ENCODE measurements at regions not wholly inside any gene's neighbourhood (a gene's known extent, or its start where the extent isn't known, plus 50 kb on each side); places are given as distances from the start of the nearest gene placed in this dataset.

DNA sequence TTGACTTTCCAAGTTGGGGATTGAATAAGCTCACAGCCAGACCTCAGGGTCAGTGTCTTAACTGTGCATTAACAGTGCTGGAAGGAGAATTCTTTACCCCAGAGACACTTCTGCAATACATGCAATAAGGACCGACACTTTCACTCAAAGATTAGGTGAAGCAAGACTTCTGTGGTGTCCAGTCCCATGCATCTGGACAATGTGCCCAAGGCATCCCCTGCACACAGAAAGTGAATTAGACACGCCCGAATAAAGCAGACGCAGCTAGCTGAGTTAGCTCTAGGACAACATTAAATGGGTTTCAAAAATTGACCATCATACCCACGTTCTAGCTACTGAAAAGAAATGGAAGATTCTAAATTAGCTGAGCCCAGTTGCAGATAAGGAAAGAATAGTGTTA lies 223.9 kb upstream of the NR2F2 start:
- intact Hi-C loops (cut with micrococcal nuclease; ENCODE audit: unreplicated experiment) = no loop called here
- DNase-seq (ENCODE audit: low spot score) (no peak), FAIRE-seq (no peak), ATAC-seq (no peak)
- CTCF ChIA-PET (ENCODE audit: low intra/inter-chr PET ratio, low total read pairs) = no interaction called here
- Histone ChIP-seq H3K79me2 (ENCODE audit: insufficient read depth, low read length) (no peaks in the 10 kb centered on the region), H3K4me1 (ENCODE audit: insufficient read depth, low read length) (no peaks in the 10 kb centered on the region), H4K20me1 (ENCODE audit: insufficient read depth, low read length) (no peaks in the 10 kb centered on the region), H3K4me2 (ENCODE audit: low read depth, low read length) (no peak overlapping the region), H3K9me3 (ENCODE audit: low read length) (no peaks in the 10 kb centered on the region), H3K4me3 (replicated peaks in 1 of 3; ENCODE audit: insufficient read depth in 1 of 3, low read depth in 2 of 3, low read length in 3 of 3) (no peak overlapping the region), H3K27me3 (ENCODE audit: control insufficient read depth in 1 of 2, insufficient read depth in 2 of 2, low read length in 2 of 2) (0 out of 5 replicates have a peak, but pooled peaks cover 0 to 4% of the 10 kb centered on the region in 2 experiments), H3K36me3 (replicated peaks in 1 of 2; ENCODE audit: control insufficient read depth in 1 of 2, insufficient read depth in 2 of 2, low read length in 2 of 2) (no peaks in the 10 kb centered on the region), H2AFZ (ENCODE audit: low read length) (no peak overlapping the region), H3K9ac (ENCODE audit: insufficient read depth, low read depth, low read length) (no peak overlapping the region), H3K27ac (ENCODE audit: extremely low read length, insufficient read depth, low read length) (no peak overlapping the region)
- TF ChIP-seq ETV5 (CRISPR knock-in tag; IDR thresholded peaks at IDR 0.05; ENCODE audit: borderline replicate concordance) (no peak), ERF (CRISPR knock-in tag; IDR thresholded peaks at IDR 0.05) (no peak), ZNF3 (CRISPR knock-in tag; IDR thresholded peaks at IDR 0.05) (no peak), SUZ12 (IDR thresholded peaks at IDR 0.05; ENCODE audit: low read depth, low read length) (no peak)
- 35% methylated on average over 5 of the region's 5 CpGs for WGBS (ENCODE audit: low lambda C conversion rate)
- POLR2A ChIA-PET = no interaction called here
- in situ Hi-C loops (cut with HindIII; ENCODE audit: extremely low pct_ligation_motif_present, low pct_unique_long_range_greater_than_20kb) = no loop called here
- no TSS peak for BruUV-seq (replicated peaks)

DNA sequence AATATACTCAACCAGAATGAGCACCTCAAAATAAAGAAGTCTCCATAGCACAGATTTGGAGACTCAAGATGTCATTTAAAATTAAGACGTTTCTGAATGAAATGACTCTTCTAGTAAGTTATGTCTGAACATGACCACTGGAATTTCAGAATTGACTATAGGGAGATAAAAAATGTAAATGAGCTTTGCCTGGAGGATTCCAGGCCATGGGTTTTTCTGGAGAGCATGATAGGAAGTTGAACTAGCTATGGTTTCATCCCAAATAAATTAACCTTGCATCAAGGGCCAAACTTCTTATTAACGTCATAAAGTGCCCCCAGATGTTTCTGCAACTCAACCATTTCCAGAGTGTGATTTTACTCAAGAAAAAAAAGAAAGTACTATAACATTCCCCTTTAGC lies 222.6 kb upstream of the NR2F2 start:
- in situ Hi-C loops (cut with HindIII; ENCODE audit: extremely low pct_ligation_motif_present, low pct_unique_long_range_greater_than_20kb) (no loop called here), intact Hi-C loops (cut with micrococcal nuclease; ENCODE audit: unreplicated experiment) (no loop called here)
- no TSS peak for BruUV-seq (replicated peaks)
- ChIA-PET CTCF (ENCODE audit: low intra/inter-chr PET ratio, low total read pairs) (no interaction called here), POLR2A (no interaction called here)
- Histone ChIP-seq H3K79me2 (ENCODE audit: insufficient read depth, low read length) (no peaks in the 10 kb centered on the region), H2AFZ (ENCODE audit: low read length) (no peak overlapping the region), H3K36me3 (replicated peaks in 1 of 2; ENCODE audit: control insufficient read depth in 1 of 2, insufficient read depth in 2 of 2, low read length in 2 of 2) (no peaks in the 10 kb centered on the region), H3K9ac (ENCODE audit: insufficient read depth, low read depth, low read length) (no peak overlapping the region), H3K9me3 (ENCODE audit: low read length) (no peaks in the 10 kb centered on the region), H3K27ac (ENCODE audit: extremely low read length, insufficient read depth, low read length) (no peak overlapping the region), H3K4me1 (ENCODE audit: insufficient read depth, low read length) (no peaks in the 10 kb centered on the region), H3K4me2 (ENCODE audit: low read depth, low read length) (no peak overlapping the region), H3K27me3 (ENCODE audit: control insufficient read depth in 1 of 2, insufficient read depth in 2 of 2, low read length in 2 of 2) (0 out of 5 replicates have a peak, but pooled peaks cover 0 to 4% of the 10 kb centered on the region in 2 experiments), H3K4me3 (replicated peaks in 1 of 3; ENCODE audit: insufficient read depth in 1 of 3, low read depth in 2 of 3, low read length in 3 of 3) (no peak overlapping the region), H4K20me1 (ENCODE audit: insufficient read depth, low read length) (no peaks in the 10 kb centered on the region)
- 2% methylated on average over 2 of the region's 2 CpGs for WGBS (ENCODE audit: low lambda C conversion rate)
- ATAC-seq = no peak
- no peak for FAIRE-seq
- TF ChIP-seq ZNF326 (CRISPR knock-in tag; IDR thresholded peaks at IDR 0.05; ENCODE audit: borderline replicate concordance) = no peak
- TF ChIP-seq ZNF816 (CRISPR knock-in tag; IDR thresholded peaks at IDR 0.05; ENCODE audit: borderline replicate concordance) = no peak
- TF ChIP-seq, protein P1, sequence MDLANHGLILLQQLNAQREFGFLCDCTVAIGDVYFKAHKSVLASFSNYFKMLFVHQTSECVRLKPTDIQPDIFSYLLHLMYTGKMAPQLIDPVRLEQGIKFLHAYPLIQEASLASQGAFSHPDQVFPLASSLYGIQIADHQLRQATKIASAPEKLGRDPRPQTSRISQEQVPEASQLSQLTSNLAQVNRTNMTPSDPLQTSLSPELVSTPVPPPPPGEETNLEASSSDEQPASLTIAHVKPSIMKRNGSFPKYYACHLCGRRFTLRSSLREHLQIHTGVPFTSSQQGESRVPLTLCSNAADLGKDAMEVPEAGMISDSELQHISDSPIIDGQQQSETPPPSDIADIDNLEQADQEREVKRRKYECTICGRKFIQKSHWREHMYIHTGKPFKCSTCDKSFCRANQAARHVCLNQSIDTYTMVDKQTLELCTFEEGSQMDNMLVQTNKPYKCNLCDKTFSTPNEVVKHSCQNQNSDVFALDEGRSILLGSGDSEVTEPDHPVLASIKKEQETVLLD (CRISPR knock-in tag; IDR thresholded peaks at IDR 0.05; ENCODE audit: low read depth) = no peak
- TF ChIP-seq ZMYM2 (CRISPR knock-in tag; IDR thresholded peaks at IDR 0.05) = no peak
- no peak for DNase-seq (ENCODE audit: low spot score)
